ENCODE measurements at regions not wholly inside any gene's neighbourhood (a gene's known extent, or its start where the extent isn't known, plus 50 kb on each side); places are given as distances from the start of the nearest gene placed in this dataset.

- H2BK120ac ChIP-seq (ENCODE audit: insufficient read depth, low read length, poor library complexity) = no peak overlapping the region
- no peaks in the 10 kb centered on the region for H3K79me2 ChIP-seq (ENCODE audit: control insufficient read depth, insufficient read depth, low read length, poor library complexity)
- H4K12ac ChIP-seq (ENCODE audit: low read depth, low read length) = no peak overlapping the region
- H2AFZ ChIP-seq (ENCODE audit: insufficient read depth, low read length, poor library complexity) = no peak overlapping the region
- H4K8ac ChIP-seq (ENCODE audit: low read depth, low read length) = no peak overlapping the region
- H3K23ac ChIP-seq (ENCODE audit: low read length) = no peak overlapping the region
- no peaks in the 10 kb centered on the region for H3K27me3 ChIP-seq (ENCODE audit: insufficient read depth, low read length)
- no peak overlapping the region for H2BK5ac ChIP-seq (ENCODE audit: low read depth, low read length, poor library complexity)
- DNase-seq = no peak
- no CpG with 5 or more reads among the region's 3 CpGs for WGBS (ENCODE audit: extremely low coverage, insufficient coverage, insufficient read length)
- H4K91ac ChIP-seq (ENCODE audit: low read depth, low read length) = no peak overlapping the region
- H3K4me2 ChIP-seq (ENCODE audit: low read length) = no peak overlapping the region
- no peak overlapping the region for H3K18ac ChIP-seq (ENCODE audit: low read length)
- H3K36me3 ChIP-seq (ENCODE audit: control insufficient read depth in 1 of 2, insufficient read depth in 2 of 2, low read length in 2 of 2) = no peaks in the 10 kb centered on the region
- H2AK5ac ChIP-seq (ENCODE audit: low read length) = no peak overlapping the region
- no peak overlapping the region for H3K14ac ChIP-seq (ENCODE audit: low read length)
- no peak overlapping the region for H2BK12ac ChIP-seq (ENCODE audit: low read length)
- no peak overlapping the region for H3K27ac ChIP-seq (ENCODE audit: low read depth, low read length)
- no peak overlapping the region for H3K4me3 ChIP-seq (ENCODE audit: low read depth, low read length)
- H3K4me1 ChIP-seq (ENCODE audit: control insufficient read depth in 1 of 2, insufficient read depth in 2 of 2, low read length in 2 of 2) = no peaks in the 10 kb centered on the region
- H3K9me3 ChIP-seq (ENCODE audit: insufficient read depth, low read depth, low read length) = peaks cover 2% of the 10 kb centered on the region
- H3K9ac ChIP-seq (ENCODE audit: low read length) = no peak overlapping the region
- H3K4ac ChIP-seq (ENCODE audit: low read depth, low read length) = no peak overlapping the region
- H3K79me1 ChIP-seq (ENCODE audit: low read length) = no peaks in the 10 kb centered on the region
These were observed 885.8 kb downstream of the SH3BGRL start for GRCh38 chrX:82087699-82088098.

GRCh38 chrX:82092307-82092706 lies 890.4 kb downstream of the SH3BGRL start:
- no peaks in the 10 kb centered on the region for H3K36me3 ChIP-seq (ENCODE audit: control insufficient read depth in 1 of 2, insufficient read depth in 2 of 2, low read length in 2 of 2)
- no peak overlapping the region for H4K91ac ChIP-seq (ENCODE audit: low read depth, low read length)
- no peak overlapping the region for H3K4me2 ChIP-seq (ENCODE audit: low read length)
- no peak overlapping the region for H3K23ac ChIP-seq (ENCODE audit: low read length)
- no peaks in the 10 kb centered on the region for H3K27me3 ChIP-seq (ENCODE audit: insufficient read depth, low read length)
- no peaks in the 10 kb centered on the region for H3K4me1 ChIP-seq (ENCODE audit: control insufficient read depth in 1 of 2, insufficient read depth in 2 of 2, low read length in 2 of 2)
- H3K79me1 ChIP-seq (ENCODE audit: low read length) = no peaks in the 10 kb centered on the region
- no peak overlapping the region for H3K4ac ChIP-seq (ENCODE audit: low read depth, low read length)
- no peak overlapping the region for H2BK12ac ChIP-seq (ENCODE audit: low read length)
- WGBS (ENCODE audit: extremely low coverage, insufficient coverage, insufficient read length) = no CpG with 5 or more reads among the region's 1 CpG
- no peak overlapping the region for H3K14ac ChIP-seq (ENCODE audit: low read length)
- H2BK5ac ChIP-seq (ENCODE audit: low read depth, low read length, poor library complexity) = no peak overlapping the region
- no peak overlapping the region for H3K9ac ChIP-seq (ENCODE audit: low read length)
- H2AK5ac ChIP-seq (ENCODE audit: low read length) = no peak overlapping the region
- H2BK120ac ChIP-seq (ENCODE audit: insufficient read depth, low read length, poor library complexity) = no peak overlapping the region
- no peaks in the 10 kb centered on the region for H3K9me3 ChIP-seq (ENCODE audit: insufficient read depth, low read depth, low read length)
- no peak overlapping the region for H2AFZ ChIP-seq (ENCODE audit: insufficient read depth, low read length, poor library complexity)
- H3K79me2 ChIP-seq (ENCODE audit: control insufficient read depth, insufficient read depth, low read length, poor library complexity) = no peaks in the 10 kb centered on the region
- H4K8ac ChIP-seq (ENCODE audit: low read depth, low read length) = no peak overlapping the region
- DNase-seq = no peak
- H4K12ac ChIP-seq (ENCODE audit: low read depth, low read length) = no peak overlapping the region
- no peak overlapping the region for H3K27ac ChIP-seq (ENCODE audit: low read depth, low read length)
- H3K18ac ChIP-seq (ENCODE audit: low read length) = no peak overlapping the region
- H3K4me3 ChIP-seq (ENCODE audit: low read depth, low read length) = no peak overlapping the region

- Histone ChIP-seq H2BK5ac (ENCODE audit: low read depth, low read length, poor library complexity) (no peak overlapping the region), H3K9me3 (ENCODE audit: insufficient read depth, low read depth, low read length) (no peaks in the 10 kb centered on the region), H4K8ac (ENCODE audit: low read depth, low read length) (no peak overlapping the region), H4K12ac (ENCODE audit: low read depth, low read length) (no peak overlapping the region), H3K4me2 (ENCODE audit: low read length) (no peak overlapping the region), H3K14ac (ENCODE audit: low read length) (no peak overlapping the region), H3K36me3 (ENCODE audit: control insufficient read depth in 1 of 2, insufficient read depth in 2 of 2, low read length in 2 of 2) (no peaks in the 10 kb centered on the region), H3K27ac (ENCODE audit: low read depth, low read length) (no peak overlapping the region), H3K79me2 (ENCODE audit: control insufficient read depth, insufficient read depth, low read length, poor library complexity) (no peaks in the 10 kb centered on the region), H3K79me1 (ENCODE audit: low read length) (no peaks in the 10 kb centered on the region), H4K91ac (ENCODE audit: low read depth, low read length) (no peak overlapping the region), H3K27me3 (ENCODE audit: insufficient read depth, low read length) (no peaks in the 10 kb centered on the region), H3K23ac (ENCODE audit: low read length) (no peak overlapping the region), H3K4ac (ENCODE audit: low read depth, low read length) (no peak overlapping the region), H3K18ac (ENCODE audit: low read length) (no peak overlapping the region), H2AK5ac (ENCODE audit: low read length) (no peak overlapping the region), H2BK12ac (ENCODE audit: low read length) (no peak overlapping the region), H3K4me1 (ENCODE audit: control insufficient read depth in 1 of 2, insufficient read depth in 2 of 2, low read length in 2 of 2) (no peaks in the 10 kb centered on the region), H2BK120ac (ENCODE audit: insufficient read depth, low read length, poor library complexity) (no peak overlapping the region), H2AFZ (ENCODE audit: insufficient read depth, low read length, poor library complexity) (no peak overlapping the region), H3K9ac (ENCODE audit: low read length) (no peak overlapping the region), H3K4me3 (ENCODE audit: low read depth, low read length) (no peak overlapping the region)
- WGBS (ENCODE audit: extremely low coverage, insufficient coverage, insufficient read length) = no CpG with 5 or more reads among the region's 2 CpGs
- peak in 1 of 2 donors; percentile 47 for DNase-seq
These were observed 923.2 kb downstream of the SH3BGRL start for GRCh38 chrX:82125103-82125502.

GRCh38 chrX:82127228-82128123 lies 925.6 kb downstream of the SH3BGRL start:
- no peak overlapping the region for H4K12ac ChIP-seq (ENCODE audit: low read depth, low read length)
- H3K4me3 ChIP-seq (ENCODE audit: low read depth, low read length) = no peak overlapping the region
- no peaks in the 10 kb centered on the region for H3K36me3 ChIP-seq (ENCODE audit: control insufficient read depth in 1 of 2, insufficient read depth in 2 of 2, low read length in 2 of 2)
- no peak overlapping the region for H3K14ac ChIP-seq (ENCODE audit: low read length)
- H3K4ac ChIP-seq (ENCODE audit: low read depth, low read length) = no peak overlapping the region
- no peak overlapping the region for H3K27ac ChIP-seq (ENCODE audit: low read depth, low read length)
- H2AFZ ChIP-seq (ENCODE audit: insufficient read depth, low read length, poor library complexity) = no peak overlapping the region
- H4K8ac ChIP-seq (ENCODE audit: low read depth, low read length) = no peak overlapping the region
- no peak overlapping the region for H2BK12ac ChIP-seq (ENCODE audit: low read length)
- H3K23ac ChIP-seq (ENCODE audit: low read length) = no peak overlapping the region
- no peak overlapping the region for H3K9ac ChIP-seq (ENCODE audit: low read length)
- no peak overlapping the region for H2BK120ac ChIP-seq (ENCODE audit: insufficient read depth, low read length, poor library complexity)
- DNase-seq = peak in 1 of 2 donors; percentile 1
- H3K27me3 ChIP-seq (ENCODE audit: insufficient read depth, low read length) = no peaks in the 10 kb centered on the region
- H4K91ac ChIP-seq (ENCODE audit: low read depth, low read length) = no peak overlapping the region
- H3K79me2 ChIP-seq (ENCODE audit: control insufficient read depth, insufficient read depth, low read length, poor library complexity) = no peaks in the 10 kb centered on the region
- H2AK5ac ChIP-seq (ENCODE audit: low read length) = no peak overlapping the region
- H3K9me3 ChIP-seq (ENCODE audit: insufficient read depth, low read depth, low read length) = no peaks in the 10 kb centered on the region
- no peaks in the 10 kb centered on the region for H3K4me1 ChIP-seq (ENCODE audit: control insufficient read depth in 1 of 2, insufficient read depth in 2 of 2, low read length in 2 of 2)
- H3K4me2 ChIP-seq (ENCODE audit: low read length) = no peak overlapping the region
- H3K79me1 ChIP-seq (ENCODE audit: low read length) = no peaks in the 10 kb centered on the region
- no peak overlapping the region for H3K18ac ChIP-seq (ENCODE audit: low read length)
- no peak overlapping the region for H2BK5ac ChIP-seq (ENCODE audit: low read depth, low read length, poor library complexity)
- WGBS (ENCODE audit: extremely low coverage, insufficient coverage, insufficient read length) = no CpG with 5 or more reads among the region's 2 CpGs
